ENCODE measurements at regions not wholly inside any gene's neighbourhood (a gene's known extent, or its start where the extent isn't known, plus 50 kb on each side); places are given as distances from the start of the nearest gene placed in this dataset.
A peak's percentile ranks its signal among the peaks of the same experiment; 100 is the strongest.

DNA sequence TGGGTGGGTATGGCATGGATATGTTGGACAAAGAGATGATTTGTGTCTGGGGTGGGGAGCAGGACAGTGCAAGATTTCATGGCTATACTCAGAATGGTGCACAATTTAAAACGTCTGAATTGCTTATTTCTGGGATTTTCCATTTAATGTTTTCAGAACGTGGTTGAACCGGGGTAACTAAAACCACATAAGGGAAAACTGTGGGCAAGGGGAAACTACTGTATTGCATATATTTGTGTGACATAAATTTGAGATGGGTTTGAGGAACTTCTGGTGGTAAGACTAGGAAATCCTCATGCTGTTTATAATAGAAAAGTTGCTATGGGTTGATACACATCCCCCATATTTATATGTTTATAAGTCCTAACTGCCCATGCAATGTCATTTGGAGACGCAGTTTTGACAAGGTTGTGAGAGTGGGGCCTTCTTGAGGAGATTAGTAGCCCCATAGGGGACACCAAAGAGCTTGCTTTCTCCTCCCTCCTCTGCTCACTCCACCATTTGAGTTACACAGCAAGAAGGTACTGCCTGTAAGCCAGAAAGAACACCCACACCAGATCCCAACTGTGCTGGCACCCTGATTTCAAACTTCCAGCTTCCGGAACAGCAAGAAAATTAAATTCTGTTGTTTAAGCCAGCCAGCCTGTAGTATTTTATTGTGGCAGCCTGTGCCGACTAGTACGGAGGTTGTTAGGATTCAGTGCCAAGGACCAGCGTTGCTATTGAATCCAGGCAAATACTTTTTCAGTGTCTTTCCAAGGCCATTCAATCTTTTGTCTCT is 2118.9 kb downstream of the MAT2B start:
- DNase-seq, result no peak

DNA sequence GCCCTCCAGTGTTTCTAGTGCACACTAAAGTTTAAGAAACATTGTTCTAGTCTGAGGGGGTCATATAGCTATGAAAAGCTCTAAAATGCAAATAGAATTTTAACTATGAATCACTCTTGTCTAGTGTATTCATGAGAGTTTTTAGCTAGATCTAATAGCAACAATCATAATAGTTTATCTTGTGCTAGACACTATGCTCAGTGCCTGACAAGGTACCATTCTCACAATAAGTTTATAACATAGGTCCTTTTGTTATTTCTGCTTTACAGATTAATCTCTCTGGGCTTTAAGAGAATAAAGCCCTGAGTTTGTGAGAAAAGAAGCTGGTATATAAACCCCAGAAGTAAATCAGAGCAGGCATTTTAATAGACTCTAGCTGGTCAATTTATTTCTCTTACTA is 2120.7 kb downstream of the MAT2B start:
- DNase-seq, result no peak

DNA sequence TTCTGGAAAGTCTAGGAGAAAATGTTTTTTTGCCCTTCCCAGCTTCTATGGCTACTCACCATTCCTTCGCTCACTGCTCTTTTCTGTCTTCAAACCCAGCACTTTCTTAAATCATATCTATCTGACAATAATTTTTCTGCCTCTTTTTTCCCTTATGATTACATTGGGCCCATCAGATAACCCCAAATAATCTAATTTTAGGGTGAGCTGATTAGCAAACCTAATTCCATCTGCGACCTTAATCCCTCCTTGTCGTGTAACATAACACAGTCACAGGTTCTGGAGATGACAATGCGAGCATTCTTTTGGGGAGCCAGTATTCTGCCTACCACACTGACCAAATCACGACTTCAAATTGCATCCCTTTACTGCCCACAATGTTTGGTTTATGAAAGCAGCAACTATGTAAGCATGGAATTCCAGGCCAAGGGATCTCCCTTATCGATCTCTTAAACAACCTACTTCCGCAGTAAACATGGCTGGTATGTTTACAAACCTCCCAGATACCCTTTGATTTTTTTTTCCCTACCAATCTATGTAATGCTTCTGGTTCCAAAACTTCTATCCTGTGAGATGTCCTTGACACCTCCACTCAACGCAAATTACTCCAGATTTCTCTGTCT is 2122.2 kb downstream of the MAT2B start:
- DNase-seq, result no peak

- DNase-seq, result peak; percentile 46
Observed at GRCh38 chr5:165630261-165630778, 2124.9 kb downstream of the MAT2B start.

- no peak for DNase-seq
Observed at GRCh38 chr5:165631235-165631634, 2125.8 kb downstream of the MAT2B start.

GRCh38 chr5:165642366-165642765 is 2136.9 kb downstream of the MAT2B start:
- DNase-seq, result no peak

GRCh38 chr5:165665735-165666400 is 2160.4 kb downstream of the MAT2B start:
- no peak for DNase-seq

DNA sequence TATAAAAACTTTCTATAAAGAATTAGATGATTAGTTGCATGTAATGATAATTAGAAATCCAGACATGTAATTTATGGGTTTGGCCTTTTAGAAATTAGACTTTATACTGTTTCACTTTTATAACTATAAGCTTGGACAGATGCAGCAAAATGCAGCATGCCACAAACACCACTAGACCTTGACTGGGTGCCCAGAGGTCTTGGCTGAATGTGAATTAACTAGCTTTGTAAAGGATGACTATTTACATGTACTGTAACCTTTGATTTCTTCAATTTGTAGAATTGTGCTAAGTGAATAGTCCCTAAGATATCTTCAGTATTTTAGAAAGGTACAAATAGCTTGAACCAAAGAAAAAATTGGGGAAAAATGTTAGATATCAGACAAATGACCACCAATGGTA is 2168.1 kb downstream of the MAT2B start:
- DNase-seq, result no peak

GRCh38 chr5:165695796-165696195 is 2190.4 kb downstream of the MAT2B start:
- DNase-seq, result no peak

DNA sequence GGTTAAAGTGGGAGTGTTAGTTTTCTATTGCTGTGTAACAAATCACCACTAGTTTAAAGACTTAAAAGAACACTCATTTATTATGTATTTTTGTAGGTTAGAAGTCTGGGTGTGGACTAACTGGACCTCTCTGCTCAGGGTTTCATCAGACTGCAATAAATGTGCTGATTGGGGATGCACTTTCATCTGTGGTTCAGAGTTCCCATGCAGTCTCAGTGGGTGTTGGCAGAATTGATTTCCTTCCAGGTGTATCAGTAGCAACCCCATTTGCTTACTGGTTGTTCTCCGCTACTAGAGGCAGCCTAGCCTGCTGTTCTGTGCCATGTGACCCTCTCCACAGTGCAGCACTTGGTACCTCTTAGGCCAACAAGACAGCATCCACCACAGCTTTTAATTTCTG is 2200.5 kb downstream of the MAT2B start:
- DNase-seq, result no peak

- DNase-seq, result no peak
Observed at GRCh38 chr5:165712011-165712410, 2206.6 kb downstream of the MAT2B start.

DNA sequence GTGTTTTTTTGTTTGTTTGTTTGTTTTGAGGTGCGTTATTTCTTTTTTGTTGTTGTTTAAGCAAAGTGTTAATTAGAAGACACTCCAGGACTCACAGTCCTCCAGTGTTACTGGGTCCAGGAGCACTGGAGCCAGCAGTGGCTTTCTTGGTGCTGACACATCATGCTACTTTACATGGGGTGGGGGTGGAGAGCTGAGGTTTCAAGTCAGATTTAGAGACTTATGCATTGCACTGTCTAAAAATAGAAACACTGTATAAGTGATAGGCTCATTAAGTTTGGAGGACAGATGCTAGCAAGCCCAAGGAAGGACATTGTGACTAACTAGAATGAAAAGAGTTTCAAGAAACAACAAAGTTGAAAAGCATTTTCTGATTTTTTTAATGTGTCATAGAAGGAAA is 2209.2 kb downstream of the MAT2B start:
- DNase-seq, result peak; percentile 34

- no peak for DNase-seq
Observed at GRCh38 chr5:165720901-165721300, 2215.5 kb downstream of the MAT2B start.

- no peak for DNase-seq
Observed at GRCh38 chr5:165722401-165722800, 2217.0 kb downstream of the MAT2B start.

- DNase-seq, result no peak
Observed at GRCh38 chr5:165723931-165724330, 2218.5 kb downstream of the MAT2B start.

DNA sequence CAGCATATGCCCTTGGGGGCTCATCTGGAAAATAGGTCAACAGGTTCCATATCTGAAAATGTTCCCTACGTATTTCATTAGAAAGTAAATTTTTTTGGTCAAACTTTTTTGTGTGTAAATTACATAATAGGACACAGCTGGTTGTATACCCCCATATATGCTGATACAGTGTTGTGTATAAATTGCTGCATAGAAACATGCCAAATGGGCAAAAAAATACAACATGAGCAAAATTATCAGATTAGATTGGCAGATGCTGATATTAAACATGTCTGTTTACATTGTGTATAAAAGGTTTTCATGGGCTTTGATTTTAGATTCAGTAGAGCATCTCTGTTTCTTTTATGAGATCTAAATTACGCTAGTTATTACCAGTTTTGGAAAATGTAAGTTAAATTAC is 2223.0 kb downstream of the MAT2B start:
- no peak for DNase-seq

DNA sequence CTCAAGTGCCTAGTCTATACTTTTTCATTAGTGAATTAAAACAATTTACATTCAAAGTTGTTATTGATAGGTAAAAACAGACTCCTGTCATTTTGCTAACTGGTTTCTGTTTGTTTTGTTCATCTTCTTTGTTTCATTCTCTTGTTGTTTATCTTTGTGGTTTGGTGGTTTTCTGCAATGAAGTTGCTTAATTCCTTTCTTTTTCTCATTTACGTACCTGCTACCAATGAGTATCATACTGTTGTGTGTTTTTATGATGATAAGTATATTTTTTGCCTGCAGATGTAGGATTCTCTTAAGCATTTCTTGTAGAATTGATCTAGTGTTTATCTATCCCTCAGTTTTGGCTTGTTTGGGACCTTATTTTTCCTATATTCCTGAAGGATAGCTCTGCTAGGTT is 2230.0 kb downstream of the MAT2B start:
- DNase-seq, result no peak

DNA sequence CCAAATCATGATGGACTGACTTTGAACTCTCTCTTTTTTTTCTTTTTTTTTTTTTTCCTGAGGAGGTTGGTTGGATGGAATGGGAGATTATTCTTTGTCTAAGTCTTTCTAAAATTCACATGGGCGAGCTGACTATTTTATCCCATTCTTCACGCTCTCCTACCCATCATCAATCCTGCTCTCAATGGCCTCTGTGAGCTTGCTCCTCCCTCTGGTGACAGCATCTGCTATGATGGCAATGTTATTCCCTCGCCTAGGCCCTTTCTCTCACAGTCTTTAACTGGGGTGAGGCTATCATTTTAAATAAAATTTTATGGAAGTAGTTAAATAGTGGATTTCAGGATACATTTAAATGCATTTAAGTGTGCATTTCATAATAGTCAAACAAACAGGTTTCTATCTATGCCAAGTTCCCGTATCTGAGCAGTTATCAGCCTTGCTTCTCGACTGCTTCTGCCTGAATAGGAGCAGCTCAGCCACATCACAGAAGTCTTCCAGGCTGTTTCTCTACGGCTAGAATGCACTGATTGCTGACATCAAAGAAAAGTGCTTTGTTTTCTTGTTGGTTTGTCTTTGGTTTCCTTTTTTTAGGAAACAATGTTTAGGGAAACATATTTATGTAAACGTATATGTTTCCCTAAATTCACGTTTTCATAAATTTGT is 2233.8 kb downstream of the MAT2B start:
- DNase-seq, result no peak

DNA sequence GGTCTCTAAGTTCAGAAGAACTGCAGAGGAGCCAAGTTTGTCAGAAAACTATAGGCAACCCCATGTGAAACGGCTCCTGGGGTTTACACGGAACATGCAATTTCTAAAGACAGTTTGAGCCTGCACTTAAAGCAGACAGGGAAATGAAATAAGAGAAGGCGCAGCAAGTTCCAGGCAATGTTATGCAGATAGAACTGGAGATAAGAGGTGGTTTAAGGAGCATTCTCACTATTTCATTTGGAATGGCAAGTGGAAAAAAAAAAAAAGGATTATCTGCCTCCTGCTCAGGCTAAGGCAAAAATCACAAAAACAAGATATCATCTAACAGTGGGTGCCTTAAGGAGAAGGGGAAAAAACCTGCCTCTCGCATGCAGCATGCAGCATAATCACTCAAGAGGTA is 2252.4 kb downstream of the MAT2B start:
- DNase-seq, result no peak

DNA sequence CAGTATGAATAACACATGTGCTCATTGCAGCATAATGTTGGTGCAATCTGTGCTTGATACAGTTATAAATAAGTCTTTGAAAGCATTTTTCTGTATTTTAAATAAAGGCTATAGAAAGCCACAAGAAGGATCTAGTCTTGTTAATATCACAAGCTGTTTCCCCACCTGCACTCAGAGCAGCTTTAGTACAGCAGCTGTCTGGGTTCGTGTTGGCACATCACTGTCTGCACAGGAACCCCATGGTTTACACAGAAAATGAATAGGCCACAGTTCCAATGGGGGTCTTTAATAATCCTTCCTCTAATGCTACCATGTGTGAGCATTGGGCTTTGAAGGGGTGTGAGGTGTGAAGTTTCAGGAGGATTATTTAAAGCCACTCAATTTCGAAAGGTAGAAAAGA is 2269.7 kb downstream of the MAT2B start:
- no peak for DNase-seq

DNA sequence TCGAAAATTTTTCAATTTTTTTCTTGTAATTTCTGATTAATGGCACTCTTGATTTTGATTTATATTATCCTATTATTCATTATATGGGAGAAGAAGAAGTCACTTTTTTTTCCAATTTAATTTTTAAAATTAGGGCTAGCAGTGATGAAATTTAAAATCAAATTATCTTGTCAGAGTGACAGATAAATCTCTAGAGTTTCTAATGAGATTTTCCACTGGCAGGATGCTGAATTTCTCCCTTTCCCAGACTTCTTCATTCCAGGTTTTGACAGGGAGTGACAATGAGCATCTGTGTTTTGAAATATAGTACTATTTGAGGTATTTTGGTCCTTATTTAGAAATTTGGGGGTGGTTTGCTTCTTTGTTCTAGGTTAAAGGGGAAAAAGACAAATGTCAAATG is 2274.1 kb downstream of the MAT2B start:
- no peak for DNase-seq

- DNase-seq, result no peak
Observed at GRCh38 chr5:165780901-165781300, 2275.5 kb downstream of the MAT2B start.

GRCh38 chr5:165781738-165782137 is 2276.3 kb downstream of the MAT2B start:
- no peak for DNase-seq

All from fibroblast of skin of right biceps (primary cell).